GM23338 (cell line): ENCODE measurements at regions not wholly inside any gene's neighbourhood (a gene's known extent, or its start where the extent isn't known, plus 50 kb on each side); places are given as distances from the start of the nearest gene placed in this dataset.

Experiments
- CREB1 ChIP-seq: fragments of 250-450 bp; sonication (Bioruptor Pico); IDR thresholded peaks from 2 replicates; pipeline ENCODE4 v1.5.0; 2020; ENCODE audit warnings: low read depth, mild to moderate bottlenecking, moderate library complexity
- EZH2 ChIP-seq: fragments of 200-600 bp; sonication (generic); IDR thresholded peaks from one replicate; pipeline ENCODE4 v1.8.0; 2017; ENCODE audit warnings: antibody characterized with exemption, mild to moderate bottlenecking, low read depth; ENCODE audit not compliant: unreplicated experiment
- EZH2phosphoT487 ChIP-seq: fragments of 200-600 bp; sonication (generic); IDR thresholded peaks from one replicate; pipeline ENCODE4 v1.8.1; 2018; ENCODE audit warnings: antibody characterized with exemption; ENCODE audit not compliant: unreplicated experiment
- POLR2AphosphoS5 ChIP-seq: IDR thresholded peaks from 2 replicates; pipeline ENCODE4 v1.6.1; 2016; ENCODE audit warnings: antibody characterized with exemption, low read depth
- STAT1 ChIP-seq: IDR thresholded peaks from one replicate; pipeline ENCODE4 v1.6.1; 2016; ENCODE audit warnings: antibody characterized with exemption; ENCODE audit not compliant: unreplicated experiment
- TF ChIP-seq, protein P1 (sequence below), 2 experiments: fragments of 200-600 bp in 1 of 2; sonication (generic) in 1 of 2; conservative IDR thresholded peaks; 2 replicates each; pipeline versions ENCODE4 v1.5.1 to v1.6.1; 2016 to 2017; ENCODE audit warnings: antibody characterized with exemption in 2 of 2, low read depth in 2 of 2, mild to moderate bottlenecking in 2 of 2, moderate library complexity in 1 of 2
- TF ChIP-seq, protein P2 (sequence below): fragments of 250-450 bp; sonication (Bioruptor Pico); IDR thresholded peaks from 2 replicates; pipeline ENCODE4 v1.5.0; 2020; ENCODE audit warnings: mild to moderate bottlenecking, moderate library complexity
- TF ChIP-seq, protein P3 (sequence below): IDR thresholded peaks from one replicate; pipeline ENCODE4 v1.6.1; 2018; ENCODE audit warnings: antibody characterized with exemption; ENCODE audit not compliant: unreplicated experiment

DNA sequence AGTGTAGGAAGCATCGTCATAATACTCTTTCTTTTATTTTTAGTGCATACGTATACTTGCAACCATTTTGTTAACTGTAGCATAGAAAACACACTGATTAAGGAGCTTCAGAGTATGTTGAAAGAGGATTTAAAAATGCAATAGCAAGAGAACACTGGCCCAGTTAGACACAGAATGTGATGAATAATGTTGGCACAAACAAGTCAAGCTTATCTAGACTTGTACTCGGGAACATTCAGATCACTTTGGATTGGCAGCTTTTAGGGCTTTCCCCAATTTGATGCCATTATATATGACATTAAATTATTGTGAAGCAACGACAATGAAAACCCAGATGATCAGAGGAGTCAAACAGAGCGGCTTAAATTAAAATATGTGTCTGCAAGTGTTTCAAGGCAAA, 468.1 kb downstream of the PRKD1 start:
- TF ChIP-seq, protein P1, sequence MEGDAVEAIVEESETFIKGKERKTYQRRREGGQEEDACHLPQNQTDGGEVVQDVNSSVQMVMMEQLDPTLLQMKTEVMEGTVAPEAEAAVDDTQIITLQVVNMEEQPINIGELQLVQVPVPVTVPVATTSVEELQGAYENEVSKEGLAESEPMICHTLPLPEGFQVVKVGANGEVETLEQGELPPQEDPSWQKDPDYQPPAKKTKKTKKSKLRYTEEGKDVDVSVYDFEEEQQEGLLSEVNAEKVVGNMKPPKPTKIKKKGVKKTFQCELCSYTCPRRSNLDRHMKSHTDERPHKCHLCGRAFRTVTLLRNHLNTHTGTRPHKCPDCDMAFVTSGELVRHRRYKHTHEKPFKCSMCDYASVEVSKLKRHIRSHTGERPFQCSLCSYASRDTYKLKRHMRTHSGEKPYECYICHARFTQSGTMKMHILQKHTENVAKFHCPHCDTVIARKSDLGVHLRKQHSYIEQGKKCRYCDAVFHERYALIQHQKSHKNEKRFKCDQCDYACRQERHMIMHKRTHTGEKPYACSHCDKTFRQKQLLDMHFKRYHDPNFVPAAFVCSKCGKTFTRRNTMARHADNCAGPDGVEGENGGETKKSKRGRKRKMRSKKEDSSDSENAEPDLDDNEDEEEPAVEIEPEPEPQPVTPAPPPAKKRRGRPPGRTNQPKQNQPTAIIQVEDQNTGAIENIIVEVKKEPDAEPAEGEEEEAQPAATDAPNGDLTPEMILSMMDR (conservative IDR thresholded peaks at IDR 0.05; ENCODE audit: low read depth in 2 of 2), result no peak
- no peak for TF ChIP-seq CREB1 (CRISPR knock-in tag)
- TF ChIP-seq EZH2phosphoT487, result no peak
- no peak for TF ChIP-seq EZH2
- no peak for TF ChIP-seq POLR2AphosphoS5
- TF ChIP-seq, protein P2, sequence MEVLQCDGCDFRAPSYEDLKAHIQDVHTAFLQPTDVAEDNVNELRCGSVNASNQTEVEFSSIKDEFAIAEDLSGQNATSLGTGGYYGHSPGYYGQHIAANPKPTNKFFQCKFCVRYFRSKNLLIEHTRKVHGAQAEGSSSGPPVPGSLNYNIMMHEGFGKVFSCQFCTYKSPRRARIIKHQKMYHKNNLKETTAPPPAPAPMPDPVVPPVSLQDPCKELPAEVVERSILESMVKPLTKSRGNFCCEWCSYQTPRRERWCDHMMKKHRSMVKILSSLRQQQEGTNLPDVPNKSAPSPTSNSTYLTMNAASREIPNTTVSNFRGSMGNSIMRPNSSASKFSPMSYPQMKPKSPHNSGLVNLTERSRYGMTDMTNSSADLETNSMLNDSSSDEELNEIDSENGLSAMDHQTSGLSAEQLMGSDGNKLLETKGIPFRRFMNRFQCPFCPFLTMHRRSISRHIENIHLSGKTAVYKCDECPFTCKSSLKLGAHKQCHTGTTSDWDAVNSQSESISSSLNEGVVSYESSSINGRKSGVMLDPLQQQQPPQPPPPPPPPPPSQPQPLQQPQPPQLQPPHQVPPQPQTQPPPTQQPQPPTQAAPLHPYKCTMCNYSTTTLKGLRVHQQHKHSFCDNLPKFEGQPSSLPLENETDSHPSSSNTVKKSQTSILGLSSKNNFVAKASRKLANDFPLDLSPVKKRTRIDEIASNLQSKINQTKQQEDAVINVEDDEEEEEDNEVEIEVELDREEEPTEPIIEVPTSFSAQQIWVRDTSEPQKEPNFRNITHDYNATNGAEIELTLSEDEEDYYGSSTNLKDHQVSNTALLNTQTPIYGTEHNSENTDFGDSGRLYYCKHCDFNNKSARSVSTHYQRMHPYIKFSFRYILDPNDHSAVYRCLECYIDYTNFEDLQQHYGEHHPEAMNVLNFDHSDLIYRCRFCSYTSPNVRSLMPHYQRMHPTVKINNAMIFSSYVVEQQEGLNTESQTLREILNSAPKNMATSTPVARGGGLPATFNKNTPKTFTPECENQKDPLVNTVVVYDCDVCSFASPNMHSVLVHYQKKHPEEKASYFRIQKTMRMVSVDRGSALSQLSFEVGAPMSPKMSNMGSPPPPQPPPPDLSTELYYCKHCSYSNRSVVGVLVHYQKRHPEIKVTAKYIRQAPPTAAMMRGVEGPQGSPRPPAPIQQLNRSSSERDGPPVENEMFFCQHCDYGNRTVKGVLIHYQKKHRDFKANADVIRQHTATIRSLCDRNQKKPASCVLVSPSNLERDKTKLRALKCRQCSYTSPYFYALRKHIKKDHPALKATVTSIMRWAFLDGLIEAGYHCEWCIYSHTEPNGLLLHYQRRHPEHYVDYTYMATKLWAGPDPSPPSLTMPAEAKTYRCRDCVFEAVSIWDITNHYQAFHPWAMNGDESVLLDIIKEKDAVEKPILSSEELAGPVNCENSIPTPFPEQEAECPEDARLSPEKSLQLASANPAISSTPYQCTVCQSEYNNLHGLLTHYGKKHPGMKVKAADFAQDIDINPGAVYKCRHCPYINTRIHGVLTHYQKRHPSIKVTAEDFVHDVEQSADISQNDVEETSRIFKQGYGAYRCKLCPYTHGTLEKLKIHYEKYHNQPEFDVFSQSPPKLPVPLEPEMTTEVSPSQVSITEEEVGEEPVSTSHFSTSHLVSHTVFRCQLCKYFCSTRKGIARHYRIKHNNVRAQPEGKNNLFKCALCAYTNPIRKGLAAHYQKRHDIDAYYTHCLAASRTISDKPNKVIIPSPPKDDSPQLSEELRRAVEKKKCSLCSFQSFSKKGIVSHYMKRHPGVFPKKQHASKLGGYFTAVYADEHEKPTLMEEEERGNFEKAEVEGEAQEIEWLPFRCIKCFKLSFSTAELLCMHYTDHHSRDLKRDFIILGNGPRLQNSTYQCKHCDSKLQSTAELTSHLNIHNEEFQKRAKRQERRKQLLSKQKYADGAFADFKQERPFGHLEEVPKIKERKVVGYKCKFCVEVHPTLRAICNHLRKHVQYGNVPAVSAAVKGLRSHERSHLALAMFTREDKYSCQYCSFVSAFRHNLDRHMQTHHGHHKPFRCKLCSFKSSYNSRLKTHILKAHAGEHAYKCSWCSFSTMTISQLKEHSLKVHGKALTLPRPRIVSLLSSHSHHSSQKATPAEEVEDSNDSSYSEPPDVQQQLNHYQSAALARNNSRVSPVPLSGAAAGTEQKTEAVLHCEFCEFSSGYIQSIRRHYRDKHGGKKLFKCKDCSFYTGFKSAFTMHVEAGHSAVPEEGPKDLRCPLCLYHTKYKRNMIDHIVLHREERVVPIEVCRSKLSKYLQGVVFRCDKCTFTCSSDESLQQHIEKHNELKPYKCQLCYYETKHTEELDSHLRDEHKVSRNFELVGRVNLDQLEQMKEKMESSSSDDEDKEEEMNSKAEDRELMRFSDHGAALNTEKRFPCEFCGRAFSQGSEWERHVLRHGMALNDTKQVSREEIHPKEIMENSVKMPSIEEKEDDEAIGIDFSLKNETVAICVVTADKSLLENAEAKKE (CRISPR knock-in tag), result no peak
- no peak for TF ChIP-seq STAT1
- TF ChIP-seq, protein P3, sequence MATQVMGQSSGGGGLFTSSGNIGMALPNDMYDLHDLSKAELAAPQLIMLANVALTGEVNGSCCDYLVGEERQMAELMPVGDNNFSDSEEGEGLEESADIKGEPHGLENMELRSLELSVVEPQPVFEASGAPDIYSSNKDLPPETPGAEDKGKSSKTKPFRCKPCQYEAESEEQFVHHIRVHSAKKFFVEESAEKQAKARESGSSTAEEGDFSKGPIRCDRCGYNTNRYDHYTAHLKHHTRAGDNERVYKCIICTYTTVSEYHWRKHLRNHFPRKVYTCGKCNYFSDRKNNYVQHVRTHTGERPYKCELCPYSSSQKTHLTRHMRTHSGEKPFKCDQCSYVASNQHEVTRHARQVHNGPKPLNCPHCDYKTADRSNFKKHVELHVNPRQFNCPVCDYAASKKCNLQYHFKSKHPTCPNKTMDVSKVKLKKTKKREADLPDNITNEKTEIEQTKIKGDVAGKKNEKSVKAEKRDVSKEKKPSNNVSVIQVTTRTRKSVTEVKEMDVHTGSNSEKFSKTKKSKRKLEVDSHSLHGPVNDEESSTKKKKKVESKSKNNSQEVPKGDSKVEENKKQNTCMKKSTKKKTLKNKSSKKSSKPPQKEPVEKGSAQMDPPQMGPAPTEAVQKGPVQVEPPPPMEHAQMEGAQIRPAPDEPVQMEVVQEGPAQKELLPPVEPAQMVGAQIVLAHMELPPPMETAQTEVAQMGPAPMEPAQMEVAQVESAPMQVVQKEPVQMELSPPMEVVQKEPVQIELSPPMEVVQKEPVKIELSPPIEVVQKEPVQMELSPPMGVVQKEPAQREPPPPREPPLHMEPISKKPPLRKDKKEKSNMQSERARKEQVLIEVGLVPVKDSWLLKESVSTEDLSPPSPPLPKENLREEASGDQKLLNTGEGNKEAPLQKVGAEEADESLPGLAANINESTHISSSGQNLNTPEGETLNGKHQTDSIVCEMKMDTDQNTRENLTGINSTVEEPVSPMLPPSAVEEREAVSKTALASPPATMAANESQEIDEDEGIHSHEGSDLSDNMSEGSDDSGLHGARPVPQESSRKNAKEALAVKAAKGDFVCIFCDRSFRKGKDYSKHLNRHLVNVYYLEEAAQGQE, result no peak
